ENCODE measurements at regions not wholly inside any gene's neighbourhood (a gene's known extent, or its start where the extent isn't known, plus 50 kb on each side); places are given as distances from the start of the nearest gene placed in this dataset.

GRCh38 chr2:182554950-182555349 lies 128.1 kb upstream of the PDE1A start (continued):
- TF ChIP-seq PRDM10 (tag by site-specific recombination; IDR thresholded peaks at IDR 0.05): no peak
- peak; percentile 82 for TF ChIP-seq PRDM6 (tag by site-specific recombination; IDR thresholded peaks at IDR 0.05)
- TF ChIP-seq SCRT2 (tag by site-specific recombination; IDR thresholded peaks at IDR 0.05): no peak

GRCh38 chr2:182558564-182558963 lies 131.7 kb upstream of the PDE1A start:
- Histone ChIP-seq H3K4me1 (ENCODE audit: control insufficient read depth, insufficient read depth, low read length) (0 out of 2 replicates have a peak, but pooled peaks cover 4% of the 10 kb centered on the region), H3K9me3 (ENCODE audit: control insufficient read depth, insufficient read depth, low read depth, low read length) (no peaks in the 10 kb centered on the region), H3K27ac (ENCODE audit: extremely low read depth, low read depth, low read length) (no peak overlapping the region), H3K4me3 (ENCODE audit: low read depth, low read length) (no peak overlapping the region), H3K36me3 (ENCODE audit: control insufficient read depth in 2 of 2, insufficient read depth in 1 of 2, low read length in 2 of 2) (no peaks in the 10 kb centered on the region)
- TF ChIP-seq HOXA7 (CRISPR knock-in tag; IDR thresholded peaks at IDR 0.05; ENCODE audit: borderline replicate concordance) (no peak), ZNF747 (tag by site-specific recombination; IDR thresholded peaks at IDR 0.05) (no peak), ZBTB20 (tag by site-specific recombination; IDR thresholded peaks at IDR 0.05) (no peak), ZBTB8A (tag by site-specific recombination; IDR thresholded peaks at IDR 0.05) (no peak), KLF8 (tag by site-specific recombination; IDR thresholded peaks at IDR 0.05) (no peak), ZNF121 (tag by site-specific recombination; IDR thresholded peaks at IDR 0.05) (no peak)
- ChIA-PET POLR2A (no interaction called here), CTCF (interaction anchor here (0.6 to 0.8 kb wide), 2 partner anchors 372 to 554 kb away, joined by 3 read pairs; no protein-coding TSS in a partner anchor)

DNA sequence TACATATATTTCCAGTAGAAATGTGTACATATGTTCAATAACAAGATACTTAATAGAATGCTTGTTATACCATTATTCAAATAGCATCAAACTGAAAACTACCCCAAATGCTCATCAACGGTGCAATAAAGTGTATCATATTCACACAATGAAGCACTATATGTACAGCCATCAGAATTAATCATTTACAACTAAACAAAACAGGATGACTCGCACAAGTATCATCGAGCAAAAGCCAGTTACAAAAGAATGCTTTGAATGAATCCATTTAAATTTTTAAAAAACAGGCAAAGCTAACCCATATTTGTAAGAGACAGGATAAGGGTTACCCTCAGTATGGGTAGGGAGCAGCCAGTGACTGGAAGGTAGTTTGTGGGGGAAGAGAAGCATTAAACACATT lies 132.8 kb upstream of the PDE1A start:
- H3K4me1 ChIP-seq (ENCODE audit: control insufficient read depth, insufficient read depth, low read length): 0 out of 2 replicates have a peak, but pooled peaks cover 4% of the 10 kb centered on the region
- no peaks in the 10 kb centered on the region for H3K9me3 ChIP-seq (ENCODE audit: control insufficient read depth, insufficient read depth, low read depth, low read length)
- POLR2A ChIA-PET: no interaction called here
- H3K4me3 ChIP-seq (ENCODE audit: low read depth, low read length): no peak overlapping the region
- H3K36me3 ChIP-seq (ENCODE audit: control insufficient read depth in 2 of 2, insufficient read depth in 1 of 2, low read length in 2 of 2): no peaks in the 10 kb centered on the region
- no peak overlapping the region for H3K27ac ChIP-seq (ENCODE audit: extremely low read depth, low read depth, low read length)
- CTCF ChIA-PET: no interaction called here
- TF ChIP-seq ZNF548 (tag by site-specific recombination; IDR thresholded peaks at IDR 0.05): no peak

- Histone ChIP-seq H3K36me3 (ENCODE audit: control insufficient read depth in 2 of 2, insufficient read depth in 1 of 2, low read length in 2 of 2) (no peaks in the 10 kb centered on the region), H3K9me3 (ENCODE audit: control insufficient read depth, insufficient read depth, low read depth, low read length) (no peaks in the 10 kb centered on the region), H3K4me3 (ENCODE audit: low read depth, low read length) (no peak overlapping the region), H3K4me1 (ENCODE audit: control insufficient read depth, insufficient read depth, low read length) (no peaks in the 10 kb centered on the region), H3K27ac (ENCODE audit: extremely low read depth, low read depth, low read length) (no peak overlapping the region)
- POLR2A ChIA-PET: no interaction called here
- CTCF ChIA-PET: no interaction called here
- TF ChIP-seq ZBTB20 (tag by site-specific recombination; IDR thresholded peaks at IDR 0.05) (no peak), HOXD13 (CRISPR knock-in tag; IDR thresholded peaks at IDR 0.05; ENCODE audit: borderline replicate concordance) (no peak), ZNF600 (tag by site-specific recombination; IDR thresholded peaks at IDR 0.05) (no peak), MZF1 (tag by site-specific recombination; IDR thresholded peaks at IDR 0.05; ENCODE audit: borderline replicate concordance) (no peak), KLF1 (tag by site-specific recombination; IDR thresholded peaks at IDR 0.05) (no peak), ZNF223 (tag by site-specific recombination; IDR thresholded peaks at IDR 0.05) (no peak), ZSCAN4 (tag by site-specific recombination; IDR thresholded peaks at IDR 0.05) (no peak), ZNF280C (tag by site-specific recombination; IDR thresholded peaks at IDR 0.05) (no peak)
- TF ChIP-seq, protein P1, sequence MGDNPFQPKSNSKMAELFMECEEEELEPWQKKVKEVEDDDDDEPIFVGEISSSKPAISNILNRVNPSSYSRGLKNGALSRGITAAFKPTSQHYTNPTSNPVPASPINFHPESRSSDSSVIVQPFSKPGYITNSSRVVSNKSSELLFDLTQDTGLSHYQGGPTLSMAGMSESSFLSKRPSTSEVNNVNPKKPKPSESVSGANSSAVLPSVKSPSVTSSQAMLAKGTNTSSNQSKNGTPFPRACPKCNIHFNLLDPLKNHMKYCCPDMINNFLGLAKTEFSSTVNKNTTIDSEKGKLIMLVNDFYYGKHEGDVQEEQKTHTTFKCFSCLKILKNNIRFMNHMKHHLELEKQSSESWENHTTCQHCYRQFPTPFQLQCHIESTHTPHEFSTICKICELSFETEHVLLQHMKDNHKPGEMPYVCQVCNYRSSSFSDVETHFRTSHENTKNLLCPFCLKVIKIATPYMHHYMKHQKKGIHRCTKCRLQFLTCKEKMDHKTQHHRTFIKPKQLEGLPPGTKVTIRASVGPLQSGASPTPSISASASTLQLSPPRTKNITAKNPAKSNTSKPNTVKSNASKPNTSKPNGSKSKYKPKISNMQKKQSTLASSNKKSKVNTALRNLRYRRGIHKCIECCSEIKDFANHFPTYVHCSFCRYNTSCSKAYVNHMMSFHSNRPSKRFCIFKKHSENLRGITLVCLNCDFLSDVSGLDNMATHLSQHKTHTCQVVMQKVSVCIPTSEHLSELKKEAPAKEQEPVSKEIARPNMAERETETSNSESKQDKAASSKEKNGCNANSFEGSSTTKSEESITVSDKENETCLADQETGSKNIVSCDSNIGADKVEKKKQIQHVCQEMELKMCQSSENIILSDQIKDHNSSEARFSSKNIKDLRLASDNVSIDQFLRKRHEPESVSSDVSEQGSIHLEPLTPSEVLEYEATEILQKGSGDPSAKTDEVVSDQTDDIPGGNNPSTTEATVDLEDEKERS (tag by site-specific recombination; IDR thresholded peaks at IDR 0.05): no peak
Measured at GRCh38 chr2:182565911-182566567, 139.2 kb upstream of the PDE1A start.

All from HEK293 (cell line).